HepG2 (cell line): ENCODE measurements at regions not wholly inside any gene's neighbourhood (a gene's known extent, or its start where the extent isn't known, plus 50 kb on each side); places are given as distances from the start of the nearest gene placed in this dataset.

Experiments used
- ATAC-seq: fragments of 200-7000 bp; cut with Tn5 transposase; 3 replicates; pipeline ENCODE4 v1.9.1; 2020; ENCODE audit warnings: mild to moderate bottlenecking, moderate library complexity
- BruUV-seq: library from RNA; stranded (reverse); fragments of 400-500 nt; replicated peaks from 2 replicates; lab custom pipeline; 2021; lab: Mats Ljungman, UMichigan
- CTCF ChIA-PET: fragments of 300-600 bp; formaldehyde crosslinking; extraction: SDS; loops from one replicate; lab custom pipeline; 2021; ENCODE audit warnings: low total read pairs, inconsistent platforms, low intra/inter-chr PET ratio; lab: Yijun Ruan, JAX
- POLR2A ChIA-PET: fragments of 350-600 bp; sonication (Branson Sonifier 250); formaldehyde crosslinking; loops from one replicate; lab custom pipeline; 2020; ENCODE audit warnings: antibody characterized with exemption, inconsistent platforms; lab: Yijun Ruan, JAX
- DNase-seq: peaks from one replicate; pipeline ENCODE4 v3.0.0-alpha.2; 2015; ENCODE audit warnings: low spot score
- FAIRE-seq: peaks from 3 replicates; lab custom pipeline; 2011; peaks lifted over from hg19 to GRCh38; lab: Jason Lieb, UNC
- H2AFZ ChIP-seq: one replicate; pipeline ENCODE4 v1.6.1; 2011; ENCODE audit warnings: low read length, inconsistent platforms
- H3K27ac ChIP-seq: fragments of 300-600 bp; 3 replicates; pipeline ENCODE4 v1.8.0; 2011; ENCODE audit warnings: mixed run types, mild to moderate bottlenecking, mixed read lengths, low read length, inconsistent platforms; ENCODE audit not compliant: insufficient read depth; ENCODE audit errors: extremely low read length
- H3K27me3 ChIP-seq, 2 experiments: fragments of 200-600 bp in 1 of 2; 2 replicates in 1 of 2; 3 replicates in 1 of 2; pipeline versions ENCODE4 v1.6.0 to v1.8.0; 2011; ENCODE audit warnings: low read length in 2 of 2, mild to moderate bottlenecking in 2 of 2, moderate library complexity in 2 of 2, inconsistent platforms in 1 of 2; ENCODE audit not compliant: insufficient read depth in 2 of 2, control insufficient read depth in 1 of 2
- H3K36me3 ChIP-seq, 2 experiments: fragments of 200-600 bp in 1 of 2; replicated peaks in 1 of 2; 2 replicates in 1 of 2; 3 replicates in 1 of 2; pipeline versions ENCODE4 v1.5.1 to v1.8.0; 2011; ENCODE audit warnings: low read length in 2 of 2, inconsistent platforms in 1 of 2; ENCODE audit not compliant: insufficient read depth in 2 of 2, control insufficient read depth in 1 of 2
- H3K4me1 ChIP-seq: 2 replicates; pipeline ENCODE4 v1.5.1; 2012; ENCODE audit warnings: low read length, inconsistent platforms; ENCODE audit not compliant: insufficient read depth
- H3K4me2 ChIP-seq: 2 replicates; pipeline ENCODE4 v1.6.0; 2011; ENCODE audit warnings: low read depth, low read length, inconsistent platforms
- H3K4me3 ChIP-seq, 3 experiments: fragments of 200-600 bp in 1 of 3; sonication (generic), shearing (Covaris generic) in 1 of 3; replicated peaks in 1 of 3; 2 replicates each; pipeline ENCODE4 v1.5.1; 2011 to 2016; ENCODE audit warnings: low read length in 3 of 3, inconsistent platforms in 2 of 3, low read depth in 2 of 3, mild to moderate bottlenecking in 2 of 3, control low read depth in 1 of 3, mixed read lengths in 1 of 3; ENCODE audit not compliant: insufficient read depth in 1 of 3
- H3K79me2 ChIP-seq: one replicate; pipeline ENCODE4 v1.6.1; 2011; ENCODE audit warnings: low read length, inconsistent platforms; ENCODE audit not compliant: insufficient read depth
- H3K9ac ChIP-seq: 2 replicates; pipeline ENCODE4 v1.6.0; 2011; ENCODE audit warnings: mild to moderate bottlenecking, low read depth, low read length, inconsistent platforms; ENCODE audit not compliant: insufficient read depth
- H3K9me3 ChIP-seq: 2 replicates; pipeline ENCODE4 v1.5.1; 2012; ENCODE audit warnings: mild to moderate bottlenecking, low read length
- H4K20me1 ChIP-seq: 2 replicates; pipeline ENCODE4 v1.6.0; 2011; ENCODE audit warnings: inconsistent platforms, mild to moderate bottlenecking, low read length, moderate library complexity; ENCODE audit not compliant: insufficient read depth
- ARID3A ChIP-seq: IDR thresholded peaks from 2 replicates; pipeline ENCODE4 v1.6.1; 2012; ENCODE audit warnings: low read depth, low read length, improper control_type of control experiment
- CC2D1A ChIP-seq: sonication (generic); formaldehyde crosslinking; IDR thresholded peaks from 2 replicates; pipeline ENCODE4 v1.8.1; 2023; ENCODE audit warnings: mild to moderate bottlenecking, missing genetic modification reagents
- DPF2 ChIP-seq: sonication (generic); formaldehyde crosslinking; IDR thresholded peaks from 2 replicates; pipeline ENCODE4 v1.4.0; 2020; ENCODE audit warnings: mild to moderate bottlenecking, low read depth, missing genetic modification reagents, borderline replicate concordance
- E2F2 ChIP-seq: sonication (generic); formaldehyde crosslinking; IDR thresholded peaks from 2 replicates; pipeline ENCODE4 v1.4.0; 2020; ENCODE audit warnings: missing genetic modification reagents, borderline replicate concordance
- GABPA ChIP-seq, 2 experiments: IDR thresholded peaks; 2 replicates each; pipeline ENCODE4 v1.6.1; 2011 to 2016; ENCODE audit warnings: low read depth in 2 of 2, low read length in 1 of 2, missing biosample characterization in 1 of 2, missing genetic modification characterization in 1 of 2
- GATAD2A ChIP-seq: IDR thresholded peaks from 2 replicates; pipeline ENCODE4 v1.6.1; 2016
- JUN ChIP-seq: sonication (generic); formaldehyde crosslinking; IDR thresholded peaks from 2 replicates; pipeline ENCODE4 v1.4.0; 2020; ENCODE audit warnings: mild to moderate bottlenecking, missing genetic modification reagents
- MXD1 ChIP-seq: sonication (generic); formaldehyde crosslinking; IDR thresholded peaks from 2 replicates; pipeline ENCODE4 v1.4.0; 2020; ENCODE audit warnings: mild to moderate bottlenecking, missing genetic modification reagents
- NFRKB ChIP-seq: fragments of 450-650 bp; IDR thresholded peaks from 2 replicates; pipeline ENCODE4 v1.6.1; 2017
- NRL ChIP-seq: sonication (generic); formaldehyde crosslinking; IDR thresholded peaks from 2 replicates; pipeline ENCODE4 v1.5.0; 2020; ENCODE audit warnings: missing genetic modification reagents, mild to moderate bottlenecking, moderate library complexity, borderline replicate concordance
- RARG ChIP-seq: sonication (generic); formaldehyde crosslinking; IDR thresholded peaks from 2 replicates; pipeline ENCODE4 v1.4.0; 2020; ENCODE audit warnings: low read depth, mild to moderate bottlenecking, missing genetic modification reagents
- SRSF1 ChIP-seq: fragments of 200-400 bp; formaldehyde crosslinking; optimal IDR thresholded peaks from 2 replicates; pipeline ENCODE3; 2017; ENCODE audit warnings: mild to moderate bottlenecking, low read depth, low read length, moderate library complexity
- TBX3 ChIP-seq: fragments of 450-650 bp; IDR thresholded peaks from 2 replicates; pipeline ENCODE4 v1.6.1; 2017; ENCODE audit warnings: antibody characterized with exemption, mild to moderate bottlenecking, inconsistent platforms, borderline replicate concordance
- THAP7 ChIP-seq: sonication (generic); formaldehyde crosslinking; IDR thresholded peaks from 2 replicates; pipeline ENCODE4 v1.8.1; 2023; ENCODE audit warnings: mild to moderate bottlenecking, missing genetic modification reagents
- THAP8 ChIP-seq: sonication (generic); formaldehyde crosslinking; IDR thresholded peaks from 2 replicates; pipeline ENCODE4 v1.5.1; 2020; ENCODE audit warnings: missing genetic modification reagents, mild to moderate bottlenecking, borderline replicate concordance
- ZC3H13 ChIP-seq: sonication (generic); formaldehyde crosslinking; IDR thresholded peaks from 2 replicates; pipeline ENCODE4 v1.8.1; 2023; ENCODE audit warnings: mild to moderate bottlenecking, missing genetic modification reagents, moderate library complexity
- ZKSCAN5 ChIP-seq: sonication (generic); formaldehyde crosslinking; IDR thresholded peaks from 2 replicates; pipeline ENCODE4 v1.5.1; 2020; ENCODE audit warnings: mild to moderate bottlenecking, missing genetic modification reagents
- ZNF326 ChIP-seq: sonication (generic); formaldehyde crosslinking; IDR thresholded peaks from 2 replicates; pipeline ENCODE4 v1.4.0; 2020; ENCODE audit warnings: missing genetic modification reagents, borderline replicate concordance
- WGBS: methylation state at CpG from one replicate; pipeline ENCODE4 v1.1.6; 2017; ENCODE audit warnings: low lambda C conversion rate; 5-methylcytosine and 5-hydroxymethylcytosine counted together
- in situ Hi-C: cut with HindIII; loops from 2 replicates; pipeline ENCODE4 v1.10.0; 2017; ENCODE audit warnings: low pct_unique_long_range_greater_than_20kb; ENCODE audit not compliant: extremely low pct_ligation_motif_present
- intact Hi-C: fragments of 100-400 bp; cut with micrococcal nuclease; formaldehyde crosslinking; loops from one replicate; pipeline ENCODE4 v1.10.0; 2022; ENCODE audit not compliant: unreplicated experiment

- DNase-seq, result no peak
- no peak overlapping the region for H3K4me3 ChIP-seq
- BruUV-seq, result no TSS peak
Measured at GRCh38 chr12:30378307-30378706, 317.4 kb downstream of the IPO8 start.

GRCh38 chr12:30364822-30365221 lies 330.8 kb downstream of the IPO8 start:
- CTCF ChIA-PET, result no interaction called here
- DNase-seq (no peak), FAIRE-seq (no peak), ATAC-seq (no peak)
- no peak overlapping the region for H3K4me3 ChIP-seq
- H4K20me1 ChIP-seq, result no peaks in the 10 kb centered on the region
- no peaks in the 10 kb centered on the region for H3K27me3 ChIP-seq
- POLR2A ChIA-PET, result no interaction called here
- peaks cover 2% of the 10 kb centered on the region; the same call in 1 of the 2 replicates for H3K9me3 ChIP-seq
- no peak overlapping the region for H3K4me2 ChIP-seq
- no peak overlapping the region for H3K9ac ChIP-seq
- H3K27ac ChIP-seq, result no peak overlapping the region
- in situ Hi-C loops, result no loop called here
- no TSS peak for BruUV-seq
- H3K79me2 ChIP-seq, result no peaks in the 10 kb centered on the region
- intact Hi-C loops, result no loop called here
- no peak overlapping the region for H2AFZ ChIP-seq
- H3K4me1 ChIP-seq, result no peaks in the 10 kb centered on the region
- H3K36me3 ChIP-seq, result no peaks in the 10 kb centered on the region
- TF ChIP-seq TBX3, result no peak
- TF ChIP-seq RARG (CRISPR knock-in tag), result no peak
- TF ChIP-seq NRL (CRISPR knock-in tag), result no peak
- no peak for TF ChIP-seq SRSF1
- TF ChIP-seq ZC3H13, result no peak
- TF ChIP-seq JUN, result no peak
- TF ChIP-seq THAP8 (CRISPR knock-in tag), result no peak
- TF ChIP-seq THAP7 (CRISPR knock-in tag), result no peak
- no peak for TF ChIP-seq ARID3A
- no peak for TF ChIP-seq CC2D1A (CRISPR knock-in tag)
- no peak for TF ChIP-seq E2F2 (CRISPR knock-in tag)

More at GRCh38 chr12:30378307-30378706, 317.4 kb downstream of the IPO8 start:
- H3K9ac ChIP-seq, result no peak overlapping the region
- H3K9me3 ChIP-seq, result peaks cover 4% of the 10 kb centered on the region; the same call in 1 of the 2 replicates
- H4K20me1 ChIP-seq, result no peaks in the 10 kb centered on the region
- no peaks in the 10 kb centered on the region for H3K27me3 ChIP-seq
- intact Hi-C loops, result no loop called here
- H3K79me2 ChIP-seq, result no peaks in the 10 kb centered on the region
- TF ChIP-seq GATAD2A (CRISPR knock-in tag), result no peak
- TF ChIP-seq DPF2 (CRISPR knock-in tag), result no peak
- TF ChIP-seq NFRKB, result no peak
- TF ChIP-seq MXD1, result no peak
- TF ChIP-seq GABPA (IDR thresholded peaks at IDR 0.05; ENCODE audit: low read depth, low read length), result no peak
- TF ChIP-seq GABPA (CRISPR knock-in tag; IDR thresholded peaks at IDR 0.05; ENCODE audit: low read depth), result no peak
- TF ChIP-seq ZKSCAN5 (CRISPR knock-in tag), result no peak
- no peak for TF ChIP-seq ZNF326
- TF ChIP-seq, all 625 proteins: peak for 0
- ChIA-PET POLR2A (no interaction called here), CTCF (no interaction called here)
- Histone ChIP-seq H2AFZ (no peak overlapping the region), H3K4me1 (no peaks in the 10 kb centered on the region), H3K27ac (no peak overlapping the region), H3K36me3 (no peaks in the 10 kb centered on the region), H3K4me2 (no peak overlapping the region)
- 42% methylated on average over 1 of the region's 1 CpG for whole genome bisulfite sequencing
- ATAC-seq (no peak), FAIRE-seq (no peak)
- in situ Hi-C loops, result no loop called here
